ENCODE measurements at regions not wholly inside any gene's neighbourhood (a gene's known extent, or its start where the extent isn't known, plus 50 kb on each side); places are given as distances from the start of the nearest gene placed in this dataset.

GRCh38 chr7:136495081-136495480, 373.4 kb upstream of the CHRM2 start:
- CTCF ChIA-PET = interaction anchor here (0.6 kb wide), 1 partner anchor 339 kb away, joined by 3 read pairs; no protein-coding TSS in a partner anchor
- TF ChIP-seq EZH2 (IDR thresholded peaks at IDR 0.05; ENCODE audit: low read depth) (no peak), CTCF (conservative IDR thresholded peaks at IDR 0.05) (no peak)
- H3K27ac ChIP-seq = no peak overlapping the region
- no peak for DNase-seq
- no peaks in the 10 kb centered on the region for H3K4me1 ChIP-seq (replicated peaks; ENCODE audit: insufficient read depth)
- no peak overlapping the region for H3K4me3 ChIP-seq
- H3K27me3 ChIP-seq (ENCODE audit: insufficient read depth, low read depth) = no peaks in the 10 kb centered on the region
- H3F3A ChIP-seq (ENCODE audit: insufficient read depth, low read depth) = no peaks in the 10 kb centered on the region
- no peaks in the 10 kb centered on the region for H4K20me1 ChIP-seq (ENCODE audit: insufficient read depth)
- intact Hi-C loops (cut with micrococcal nuclease; ENCODE audit: unreplicated experiment) = no loop called here
- H3K4me2 ChIP-seq = no peak overlapping the region
- H3K79me2 ChIP-seq (ENCODE audit: low read depth) = no peaks in the 10 kb centered on the region
- H3K9me3 ChIP-seq (ENCODE audit: insufficient read depth, low read depth) = no peaks in the 10 kb centered on the region
- POLR2A ChIA-PET (ENCODE audit: unreplicated experiment) = no interaction called here
- H3K9me2 ChIP-seq (ENCODE audit: insufficient read depth) = no peaks in the 10 kb centered on the region
- H3K36me3 ChIP-seq (ENCODE audit: low read depth) = no peaks in the 10 kb centered on the region
- no peak overlapping the region for H2AFZ ChIP-seq
- BruUV-seq (replicated peaks) = no TSS peak

- TF ChIP-seq CTCF (conservative IDR thresholded peaks at IDR 0.05) (no peak), EZH2 (IDR thresholded peaks at IDR 0.05; ENCODE audit: low read depth) (no peak)
- no peaks in the 10 kb centered on the region for H3K27me3 ChIP-seq (ENCODE audit: insufficient read depth, low read depth)
- no TSS peak for BruUV-seq (replicated peaks)
- no peaks in the 10 kb centered on the region for H3K4me1 ChIP-seq (replicated peaks; ENCODE audit: insufficient read depth)
- no peaks in the 10 kb centered on the region for H3K9me3 ChIP-seq (ENCODE audit: insufficient read depth, low read depth)
- no peaks in the 10 kb centered on the region for H3F3A ChIP-seq (ENCODE audit: insufficient read depth, low read depth)
- H3K27ac ChIP-seq = no peak overlapping the region
- CTCF ChIA-PET = no interaction called here
- no peaks in the 10 kb centered on the region for H3K9me2 ChIP-seq (ENCODE audit: insufficient read depth)
- POLR2A ChIA-PET (ENCODE audit: unreplicated experiment) = no interaction called here
- intact Hi-C loops (cut with micrococcal nuclease; ENCODE audit: unreplicated experiment) = no loop called here
- no peaks in the 10 kb centered on the region for H3K79me2 ChIP-seq (ENCODE audit: low read depth)
- H3K4me3 ChIP-seq = no peak overlapping the region
- no peaks in the 10 kb centered on the region for H3K36me3 ChIP-seq (ENCODE audit: low read depth)
- no peak overlapping the region for H3K4me2 ChIP-seq
- DNase-seq = no peak
- H4K20me1 ChIP-seq (ENCODE audit: insufficient read depth) = no peaks in the 10 kb centered on the region
- no peak overlapping the region for H2AFZ ChIP-seq
These were observed 376.1 kb upstream of the CHRM2 start for GRCh38 chr7:136492366-136492765.

GRCh38 chr7:136489808-136490207, 378.6 kb upstream of the CHRM2 start:
- no peaks in the 10 kb centered on the region for H3K27me3 ChIP-seq (ENCODE audit: insufficient read depth, low read depth)
- H4K20me1 ChIP-seq (ENCODE audit: insufficient read depth) = no peaks in the 10 kb centered on the region
- no peak overlapping the region for H3K4me2 ChIP-seq
- H3K9me3 ChIP-seq (ENCODE audit: insufficient read depth, low read depth) = no peaks in the 10 kb centered on the region
- no peak overlapping the region for H3K4me3 ChIP-seq
- H3F3A ChIP-seq (ENCODE audit: insufficient read depth, low read depth) = no peaks in the 10 kb centered on the region
- H3K27ac ChIP-seq = no peak overlapping the region
- intact Hi-C loops (cut with micrococcal nuclease; ENCODE audit: unreplicated experiment) = no loop called here
- H2AFZ ChIP-seq = no peak overlapping the region
- CTCF ChIA-PET = interaction anchor here (0.6 kb wide), 1 partner anchor 187 kb away, joined by 7 read pairs; no protein-coding TSS in a partner anchor
- H3K9me2 ChIP-seq (ENCODE audit: insufficient read depth) = no peaks in the 10 kb centered on the region
- POLR2A ChIA-PET (ENCODE audit: unreplicated experiment) = no interaction called here
- no peak for TF ChIP-seq EZH2 (IDR thresholded peaks at IDR 0.05; ENCODE audit: low read depth)
- no peak for TF ChIP-seq CTCF (conservative IDR thresholded peaks at IDR 0.05)
- no peaks in the 10 kb centered on the region for H3K4me1 ChIP-seq (replicated peaks; ENCODE audit: insufficient read depth)
- no TSS peak for BruUV-seq (replicated peaks)
- no peaks in the 10 kb centered on the region for H3K79me2 ChIP-seq (ENCODE audit: low read depth)
- no peak for DNase-seq
- H3K36me3 ChIP-seq (ENCODE audit: low read depth) = no peaks in the 10 kb centered on the region

Measured in PC-9 (cell line).